ENCODE measurements at regions not wholly inside any gene's neighbourhood (a gene's known extent, or its start where the extent isn't known, plus 50 kb on each side); places are given as distances from the start of the nearest gene placed in this dataset.

DNA sequence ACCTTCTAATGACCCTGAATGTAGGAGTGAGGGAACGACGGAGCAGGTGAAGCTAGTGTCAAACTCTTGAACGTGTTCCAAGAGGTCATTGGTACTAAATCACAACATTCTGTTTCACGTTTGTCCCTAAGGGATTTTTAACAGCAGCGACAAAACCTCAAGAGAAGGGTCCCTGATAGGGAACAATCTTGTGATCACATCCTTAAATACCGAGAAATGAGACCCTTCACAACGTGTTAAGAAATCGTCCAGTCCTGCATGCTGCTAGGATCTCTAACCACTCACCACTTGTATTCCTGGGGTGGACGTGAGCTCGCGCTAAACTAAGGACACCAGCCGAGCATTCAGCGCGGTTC is 134.1 kb upstream of the KRAS start:
- intact Hi-C loops (cut with micrococcal nuclease; ENCODE audit: unreplicated experiment): no loop called here
- Histone ChIP-seq H4K20me1 (ENCODE audit: insufficient read depth) (no peaks in the 10 kb centered on the region), H3K4me2 (peak overlapping the region; percentile 95), H3K27ac (no peak overlapping the region), H3K9me2 (ENCODE audit: insufficient read depth) (no peaks in the 10 kb centered on the region), H3K36me3 (ENCODE audit: low read depth) (no peaks in the 10 kb centered on the region), H3K79me2 (ENCODE audit: low read depth) (no peaks in the 10 kb centered on the region), H3K4me3 (peak overlapping the region; percentile 65; the same call in 1 of the 2 replicates), H3K9me3 (ENCODE audit: insufficient read depth, low read depth) (no peaks in the 10 kb centered on the region), H3F3A (ENCODE audit: insufficient read depth, low read depth) (no peaks in the 10 kb centered on the region), H3K4me1 (replicated peaks; ENCODE audit: insufficient read depth) (0 out of 2 replicates have a peak, but pooled peaks cover 6% of the 10 kb centered on the region), H3K27me3 (ENCODE audit: insufficient read depth, low read depth) (no peaks in the 10 kb centered on the region), H2AFZ (no peak overlapping the region)
- no peak for TF ChIP-seq EZH2 (IDR thresholded peaks at IDR 0.05; ENCODE audit: low read depth)
- TF ChIP-seq, protein P1, sequence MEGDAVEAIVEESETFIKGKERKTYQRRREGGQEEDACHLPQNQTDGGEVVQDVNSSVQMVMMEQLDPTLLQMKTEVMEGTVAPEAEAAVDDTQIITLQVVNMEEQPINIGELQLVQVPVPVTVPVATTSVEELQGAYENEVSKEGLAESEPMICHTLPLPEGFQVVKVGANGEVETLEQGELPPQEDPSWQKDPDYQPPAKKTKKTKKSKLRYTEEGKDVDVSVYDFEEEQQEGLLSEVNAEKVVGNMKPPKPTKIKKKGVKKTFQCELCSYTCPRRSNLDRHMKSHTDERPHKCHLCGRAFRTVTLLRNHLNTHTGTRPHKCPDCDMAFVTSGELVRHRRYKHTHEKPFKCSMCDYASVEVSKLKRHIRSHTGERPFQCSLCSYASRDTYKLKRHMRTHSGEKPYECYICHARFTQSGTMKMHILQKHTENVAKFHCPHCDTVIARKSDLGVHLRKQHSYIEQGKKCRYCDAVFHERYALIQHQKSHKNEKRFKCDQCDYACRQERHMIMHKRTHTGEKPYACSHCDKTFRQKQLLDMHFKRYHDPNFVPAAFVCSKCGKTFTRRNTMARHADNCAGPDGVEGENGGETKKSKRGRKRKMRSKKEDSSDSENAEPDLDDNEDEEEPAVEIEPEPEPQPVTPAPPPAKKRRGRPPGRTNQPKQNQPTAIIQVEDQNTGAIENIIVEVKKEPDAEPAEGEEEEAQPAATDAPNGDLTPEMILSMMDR (conservative IDR thresholded peaks at IDR 0.05): no peak
- BruUV-seq (replicated peaks): no TSS peak
- ChIA-PET CTCF (no interaction called here), POLR2A (ENCODE audit: unreplicated experiment) (interaction anchor here (0.7 kb wide), 1 partner anchor 143 kb away, joined by 5 read pairs; no protein-coding TSS in a partner anchor)
- no peak for DNase-seq

- Histone ChIP-seq H3F3A (ENCODE audit: insufficient read depth, low read depth) (no peaks in the 10 kb centered on the region), H3K9me2 (ENCODE audit: insufficient read depth) (no peaks in the 10 kb centered on the region), H3K27ac (no peak overlapping the region), H4K20me1 (ENCODE audit: insufficient read depth) (no peaks in the 10 kb centered on the region), H3K36me3 (ENCODE audit: low read depth) (no peaks in the 10 kb centered on the region), H3K79me2 (ENCODE audit: low read depth) (no peaks in the 10 kb centered on the region), H3K9me3 (ENCODE audit: insufficient read depth, low read depth) (no peaks in the 10 kb centered on the region), H2AFZ (no peak overlapping the region), H3K4me2 (no peak overlapping the region), H3K4me3 (no peak overlapping the region), H3K27me3 (ENCODE audit: insufficient read depth, low read depth) (no peaks in the 10 kb centered on the region), H3K4me1 (replicated peaks; ENCODE audit: insufficient read depth) (0 out of 2 replicates have a peak, but pooled peaks cover 6% of the 10 kb centered on the region)
- no peak for DNase-seq
- BruUV-seq (replicated peaks): no TSS peak
- POLR2A ChIA-PET (ENCODE audit: unreplicated experiment): interaction anchor here (0.5 to 0.7 kb wide), 3 partner anchors 44 to 740 kb away, joined by 3 to 5 read pairs (median 3); partner anchors contain the start of gene BHLHE41
- intact Hi-C loops (cut with micrococcal nuclease; ENCODE audit: unreplicated experiment): no loop called here
- TF ChIP-seq, protein P1 (conservative IDR thresholded peaks at IDR 0.05): no peak
- no peak for TF ChIP-seq EZH2 (IDR thresholded peaks at IDR 0.05; ENCODE audit: low read depth)
- CTCF ChIA-PET: interaction anchor here (0.6 kb wide), 1 partner anchor 50 kb away, joined by 4 read pairs; no protein-coding TSS in a partner anchor
Measured at GRCh38 chr12:25384038-25384892, 133.5 kb upstream of the KRAS start.

DNA sequence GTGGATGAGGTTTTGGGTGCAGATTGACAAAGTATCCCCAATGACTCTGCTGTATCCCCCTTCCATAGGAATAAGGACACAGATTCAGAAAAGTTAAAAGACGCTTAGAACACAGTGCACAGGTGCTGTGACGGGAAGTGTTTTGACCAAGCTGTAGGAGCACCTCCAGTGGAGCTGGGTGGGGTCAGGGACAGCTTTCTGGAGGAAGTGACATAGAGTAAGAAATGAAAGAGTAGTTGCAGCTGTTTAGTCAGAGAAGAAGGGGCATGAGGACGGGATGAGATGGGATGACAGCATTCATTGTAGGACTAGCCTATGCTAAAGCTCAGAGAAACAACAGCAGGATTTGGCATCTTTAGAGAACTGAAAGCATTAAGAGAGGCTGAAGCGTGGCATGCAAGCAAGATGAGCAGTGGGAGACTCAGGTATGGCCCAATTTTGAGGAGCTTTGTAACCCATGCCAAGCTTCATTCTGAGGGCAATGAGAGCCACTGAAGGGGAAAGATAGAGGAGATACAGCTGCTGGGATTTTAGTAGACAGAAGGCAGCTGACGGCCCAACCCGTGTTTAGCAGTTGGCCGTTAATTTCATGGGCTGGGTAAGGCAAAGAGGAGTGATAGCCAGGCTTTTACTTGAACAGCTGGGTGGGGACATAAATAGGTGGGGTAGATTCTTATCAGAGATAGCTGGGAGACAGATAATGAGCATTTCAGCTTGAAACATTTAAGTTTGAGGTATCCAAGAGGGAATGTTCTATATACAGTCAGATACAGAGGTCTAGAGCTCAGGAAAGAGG is 131.8 kb upstream of the KRAS start:
- ChIA-PET CTCF (no interaction called here), POLR2A (ENCODE audit: unreplicated experiment) (interaction anchor here (0.6 to 0.8 kb wide), 2 partner anchors 14 to 132 kb away, joined by 7 to 8 read pairs; partner anchors contain the start of gene KRAS)
- no peaks in the 10 kb centered on the region for H3K9me2 ChIP-seq (ENCODE audit: insufficient read depth)
- no peaks in the 10 kb centered on the region for H3K79me2 ChIP-seq (ENCODE audit: low read depth)
- H3K4me1 ChIP-seq (replicated peaks; ENCODE audit: insufficient read depth): 0 out of 2 replicates have a peak, but pooled peaks cover 6% of the 10 kb centered on the region
- H3K27me3 ChIP-seq (ENCODE audit: insufficient read depth, low read depth): no peaks in the 10 kb centered on the region
- no peak overlapping the region for H2AFZ ChIP-seq
- no peaks in the 10 kb centered on the region for H3K9me3 ChIP-seq (ENCODE audit: insufficient read depth, low read depth)
- H3F3A ChIP-seq (ENCODE audit: insufficient read depth, low read depth): no peaks in the 10 kb centered on the region
- no peak for TF ChIP-seq EZH2 (IDR thresholded peaks at IDR 0.05; ENCODE audit: low read depth)
- TF ChIP-seq, protein P1 (conservative IDR thresholded peaks at IDR 0.05): no peak
- no peak overlapping the region for H3K4me2 ChIP-seq
- no peaks in the 10 kb centered on the region for H4K20me1 ChIP-seq (ENCODE audit: insufficient read depth)
- H3K4me3 ChIP-seq: no peak overlapping the region
- BruUV-seq (replicated peaks): no TSS peak
- H3K27ac ChIP-seq: no peak overlapping the region
- intact Hi-C loops (cut with micrococcal nuclease; ENCODE audit: unreplicated experiment): no loop called here
- H3K36me3 ChIP-seq (ENCODE audit: low read depth): no peaks in the 10 kb centered on the region
- DNase-seq: no peak

Measured in PC-9 (cell line).